ENCODE measurements at regions not wholly inside any gene's neighbourhood (a gene's known extent, or its start where the extent isn't known, plus 50 kb on each side); places are given as distances from the start of the nearest gene placed in this dataset.

GRCh38 chr6:21906826-21907225, 313.3 kb downstream of the SOX4 start:
- no peak for TF ChIP-seq CTCF (IDR thresholded peaks at IDR 0.05; ENCODE audit: borderline replicate concordance, extremely low read depth, low read length, poor library complexity, severe bottlenecking)
- TF ChIP-seq EZH2 (IDR thresholded peaks at IDR 0.05; ENCODE audit: borderline replicate concordance, low read depth, low read length, severe bottlenecking) = no peak
